NT2/D1 (cell line): ENCODE measurements at regions not wholly inside any gene's neighbourhood (a gene's known extent, or its start where the extent isn't known, plus 50 kb on each side); places are given as distances from the start of the nearest gene placed in this dataset.

Source experiments
- YY1 ChIP-seq: IDR thresholded peaks from 2 replicates; pipeline ENCODE4 v1.6.1; 2011; ENCODE audit not compliant: insufficient read length, insufficient read depth
- ZNF274 ChIP-seq: IDR thresholded peaks from 2 replicates; pipeline ENCODE4 v1.6.1; 2011; ENCODE audit warnings: mild to moderate bottlenecking, low read depth, low read length

DNA sequence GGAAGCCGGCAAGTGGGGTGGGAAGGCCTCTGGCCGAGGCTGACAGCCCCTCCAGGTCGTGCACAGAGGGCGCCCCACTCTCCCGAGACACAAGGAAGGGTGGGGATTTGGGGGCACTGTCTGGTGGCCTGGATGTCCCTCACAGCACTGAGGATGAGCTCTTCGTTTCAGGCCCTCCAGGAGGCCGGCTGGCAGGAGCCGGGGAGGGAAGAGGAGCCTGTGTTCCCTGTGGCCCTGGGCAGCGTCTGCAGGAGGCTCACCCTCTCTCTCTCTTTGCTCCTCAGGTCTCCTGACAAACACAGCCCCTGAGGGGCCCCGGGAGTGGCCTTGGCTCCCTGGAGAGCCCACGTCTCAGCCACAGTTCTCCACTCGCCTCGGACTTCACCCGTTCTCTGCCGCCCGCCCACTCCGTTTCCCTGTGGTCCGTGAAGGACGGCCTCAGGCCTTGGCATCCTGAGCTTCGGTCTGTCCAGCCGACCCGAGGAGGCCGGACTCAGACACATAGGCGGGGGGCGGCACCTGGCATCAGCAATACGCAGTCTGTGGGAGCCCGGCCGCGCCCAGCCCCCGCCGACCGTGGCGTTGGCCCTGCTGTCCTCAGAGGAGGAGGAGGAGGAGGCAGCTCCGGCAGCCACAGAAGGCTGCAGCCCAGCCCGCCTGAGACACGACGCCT lies 1078.0 kb downstream of the BRD1 start:
- TF ChIP-seq YY1: no peak
- no peak for TF ChIP-seq ZNF274
